CD14-positive monocyte (primary cell): ENCODE measurements at regions not wholly inside any gene's neighbourhood (a gene's known extent, or its start where the extent isn't known, plus 50 kb on each side); places are given as distances from the start of the nearest gene placed in this dataset.

Experiments used
- DNase-seq, 3 donors: peaks; one replicate each; pipeline ENCODE4 v3.0.0-alpha.2; 2011 to 2022
- H2AFZ ChIP-seq: 2 replicates; pipeline ENCODE4 v1.6.0; 2012; ENCODE audit warnings: mild to moderate bottlenecking, low read depth, low read length, inconsistent platforms; ENCODE audit not compliant: insufficient read depth, poor library complexity, severe bottlenecking
- H3K27ac ChIP-seq, 2 donors: 1 replicate in 1 of 2; 2 replicates in 1 of 2; pipeline ENCODE4 v1.5.1; 2012 to 2013; ENCODE audit warnings: low read length in 2 of 2, control low read depth in 1 of 2, inconsistent platforms in 1 of 2, low read depth in 1 of 2, mild to moderate bottlenecking in 1 of 2
- H3K27me3 ChIP-seq, 2 donors: one replicate each; pipeline versions ENCODE4 v1.6.0 to v1.6.1; 2011 to 2013; ENCODE audit warnings: low read length in 2 of 2; ENCODE audit not compliant: control insufficient read depth in 2 of 2, insufficient read depth in 2 of 2
- H3K36me3 ChIP-seq, 2 donors: replicated peaks in 1 of 2; 1 replicate in 1 of 2; 2 replicates in 1 of 2; pipeline versions ENCODE4 v1.5.1 to v1.6.1; 2012 to 2013; ENCODE audit warnings: low read length in 2 of 2, control low read depth in 1 of 2, inconsistent platforms in 1 of 2, mild to moderate bottlenecking in 1 of 2; ENCODE audit not compliant: insufficient read depth in 2 of 2, control insufficient read depth in 1 of 2
- H3K4me1 ChIP-seq, 2 donors: 1 replicate in 1 of 2; 2 replicates in 1 of 2; pipeline versions ENCODE4 v1.5.1 to v1.6.1; 2012 to 2013; ENCODE audit warnings: low read length in 2 of 2, control low read depth in 1 of 2, inconsistent platforms in 1 of 2, mild to moderate bottlenecking in 1 of 2, moderate library complexity in 1 of 2; ENCODE audit not compliant: insufficient read depth in 2 of 2, control insufficient read depth in 1 of 2
- H3K4me2 ChIP-seq: replicated peaks from 2 replicates; pipeline ENCODE3; 2012; ENCODE audit warnings: low read length, moderate library complexity, mild to moderate bottlenecking; ENCODE audit not compliant: poor library complexity, severe bottlenecking; ENCODE audit errors: extremely low read depth
- H3K4me3 ChIP-seq, 3 experiments: fragments of 200-600 bp in 1 of 3; sonication (generic) in 1 of 3; replicated peaks in 1 of 3; 1 replicate in 2 of 3; 2 replicates in 1 of 3; pipeline ENCODE4 v1.5.1; 2011 to 2013; ENCODE audit warnings: low read length in 3 of 3, mild to moderate bottlenecking in 3 of 3, control low read depth in 2 of 3, low read depth in 2 of 3, inconsistent platforms in 1 of 3, moderate library complexity in 1 of 3
- H3K79me2 ChIP-seq: 2 replicates; pipeline ENCODE4 v1.6.0; 2012; ENCODE audit warnings: mild to moderate bottlenecking, control low read depth, inconsistent platforms, low read length, moderate library complexity; ENCODE audit not compliant: insufficient read depth
- H3K9ac ChIP-seq: 2 replicates; pipeline ENCODE4 v1.6.0; 2017; ENCODE audit warnings: low read length, mild to moderate bottlenecking; ENCODE audit not compliant: insufficient read depth, poor library complexity, severe bottlenecking
- H3K9me3 ChIP-seq, 2 donors: replicated peaks in 1 of 2; 1 replicate in 1 of 2; 2 replicates in 1 of 2; pipeline versions ENCODE4 v1.5.1 to v1.6.1; 2012 to 2013; ENCODE audit warnings: low read length in 2 of 2, control low read depth in 1 of 2; ENCODE audit not compliant: control insufficient read depth in 1 of 2, insufficient read depth in 1 of 2
- H4K20me1 ChIP-seq: 2 replicates; pipeline ENCODE4 v1.6.0; 2012; ENCODE audit warnings: mild to moderate bottlenecking, low read length, control low read depth, moderate library complexity; ENCODE audit not compliant: insufficient read depth
- H3K27ac Mint-ChIP-seq, 7 donors: one replicate each; pipeline ENCODE4 v1.8.0; 2020; ENCODE audit warnings: mild to moderate bottlenecking in 7 of 7, mixed read lengths in 7 of 7, moderate library complexity in 6 of 7, inconsistent platforms in 2 of 7
- H3K27me3 Mint-ChIP-seq, 3 donors: one replicate each; pipeline ENCODE4 v1.8.0; 2021 to 2022; ENCODE audit warnings: low read depth in 3 of 3, mild to moderate bottlenecking in 3 of 3, mixed read lengths in 3 of 3, moderate library complexity in 3 of 3, inconsistent platforms in 1 of 3
- H3K36me3 Mint-ChIP-seq, 2 donors: one replicate each; pipeline ENCODE4 v1.8.0; 2020; ENCODE audit warnings: mixed read lengths in 2 of 2, inconsistent platforms in 1 of 2, mild to moderate bottlenecking in 1 of 2
- H3K4me1 Mint-ChIP-seq: one replicate; pipeline ENCODE4 v1.8.0; 2020; ENCODE audit warnings: mild to moderate bottlenecking, mixed read lengths
- H3K4me3 Mint-ChIP-seq, 2 donors: one replicate each; pipeline ENCODE4 v1.8.0; 2020; ENCODE audit warnings: mild to moderate bottlenecking in 2 of 2, mixed read lengths in 2 of 2, moderate library complexity in 1 of 2
- H3K9me3 Mint-ChIP-seq, 7 donors: one replicate each; pipeline ENCODE4 v1.8.0; 2020 to 2022; ENCODE audit warnings: mixed read lengths in 7 of 7, mild to moderate bottlenecking in 6 of 7, moderate library complexity in 6 of 7, inconsistent platforms in 2 of 7
- CTCF ChIP-seq: fragments of 200-600 bp; IDR thresholded peaks from one replicate; pipeline ENCODE4 v1.8.0; 2022; ENCODE audit warnings: antibody characterized with exemption, mild to moderate bottlenecking
- WGBS: methylation state at CpG from one replicate; pipeline ENCODE4 v1.1.5; 2013; ENCODE audit warnings: missing lambda C conversion rate; ENCODE audit not compliant: insufficient coverage; 5-methylcytosine and 5-hydroxymethylcytosine counted together
- intact Hi-C, 2 donors: fragments of 100-400 bp; cut with micrococcal nuclease; formaldehyde crosslinking; loops; one replicate each; pipeline versions ENCODE4 v1.15.0 to v1.15.1; 2023

DNA sequence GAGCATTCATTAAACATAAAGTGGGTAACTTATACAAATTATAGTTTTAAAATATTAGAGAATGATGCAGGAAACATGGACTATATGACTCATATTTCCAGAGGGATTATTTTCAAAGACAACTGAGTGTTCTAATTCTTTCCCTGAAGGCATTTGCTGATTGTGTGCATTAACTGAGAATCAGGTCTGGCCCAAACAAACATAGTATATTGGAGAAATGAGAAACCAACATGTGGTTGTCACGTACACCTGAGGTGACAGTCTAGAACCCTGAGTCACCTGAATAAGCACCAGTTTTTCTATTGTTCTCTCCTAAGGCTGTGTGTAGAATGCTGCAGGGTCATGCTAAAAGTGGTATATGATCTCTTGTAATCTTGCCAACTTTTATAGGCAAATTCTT, 1125.7 kb downstream of the XPNPEP1 start:
- no CpG with 5 or more reads among the region's 1 CpG for WGBS
- TF ChIP-seq CTCF, result no peak
- intact Hi-C loops, result no loop called here
- Histone ChIP-seq H3K9me3 (no peaks in the 10 kb centered on the region), H3K4me2 (no peak overlapping the region), H2AFZ (no peak overlapping the region), H3K36me3 (no peaks in the 10 kb centered on the region), H3K27me3 (no peaks in the 10 kb centered on the region), H3K27ac (no peak overlapping the region), H3K9ac (no peak overlapping the region), H3K4me3 (no peak overlapping the region), H4K20me1 (no peaks in the 10 kb centered on the region), H3K4me1 (no peaks in the 10 kb centered on the region), H3K79me2 (no peaks in the 10 kb centered on the region)
- no peaks in the 10 kb centered on the region for H3K36me3 Mint-ChIP-seq
- H3K4me1 Mint-ChIP-seq, result no peaks in the 10 kb centered on the region
- no peak overlapping the region for H3K4me3 Mint-ChIP-seq
- no peak overlapping the region for H3K27ac Mint-ChIP-seq
- H3K27me3 Mint-ChIP-seq, result no peaks in the 10 kb centered on the region
- peaks cover 0 to 8% (median 3%) of the 10 kb centered on the region in 7 donors for H3K9me3 Mint-ChIP-seq
- no peak for DNase-seq

DNA sequence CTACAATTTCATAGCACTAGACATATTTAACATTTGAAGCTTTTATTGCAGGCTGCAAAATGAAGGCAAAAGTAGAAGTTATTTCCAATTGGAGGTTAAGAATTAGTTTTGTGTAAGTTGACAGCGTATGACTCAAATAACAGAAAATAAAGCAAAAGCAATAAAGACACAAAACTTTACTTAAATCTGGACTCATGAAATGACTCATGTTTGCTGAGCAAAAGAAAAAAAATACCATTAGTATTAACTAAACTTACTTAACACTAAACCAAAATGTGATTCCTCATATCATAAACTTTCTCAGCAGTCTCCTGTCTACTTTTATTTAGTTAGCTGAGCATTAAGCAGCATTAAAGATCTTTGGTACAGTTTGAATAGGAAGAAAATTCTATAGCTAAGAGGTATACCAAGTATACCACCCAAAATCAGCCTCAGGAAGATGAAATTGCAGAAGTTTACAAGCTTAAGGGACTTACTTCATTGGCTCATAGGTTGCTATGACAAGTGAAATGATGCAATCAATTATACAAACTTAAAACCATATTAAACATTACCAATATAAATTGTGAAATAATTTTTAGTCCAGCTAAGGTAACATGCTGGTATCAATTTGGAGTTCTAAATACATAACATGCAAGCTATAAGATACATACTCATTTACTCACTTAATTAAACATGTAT, 1131.4 kb downstream of the XPNPEP1 start:
- no peaks in the 10 kb centered on the region for H3K27me3 ChIP-seq
- Mint-ChIP-seq H3K27me3 (no peaks in the 10 kb centered on the region), H3K9me3 (peaks cover 0 to 10% (median 3%) of the 10 kb centered on the region in 7 donors), H3K36me3 (no peaks in the 10 kb centered on the region), H3K4me3 (no peak overlapping the region), H3K27ac (no peak overlapping the region), H3K4me1 (no peaks in the 10 kb centered on the region)
- H3K79me2 ChIP-seq, result no peaks in the 10 kb centered on the region
- no peaks in the 10 kb centered on the region for H3K36me3 ChIP-seq
- intact Hi-C loops, result no loop called here
- no peak for TF ChIP-seq CTCF
- WGBS, result no CpG with 5 or more reads among the region's 1 CpG
- no peak for DNase-seq
- no peak overlapping the region for H3K4me3 ChIP-seq
- H3K4me1 ChIP-seq, result no peaks in the 10 kb centered on the region
- no peak overlapping the region for H2AFZ ChIP-seq
- H3K4me2 ChIP-seq, result no peak overlapping the region
- no peaks in the 10 kb centered on the region for H3K9me3 ChIP-seq
- no peaks in the 10 kb centered on the region for H4K20me1 ChIP-seq
- H3K9ac ChIP-seq, result no peak overlapping the region
- H3K27ac ChIP-seq, result no peak overlapping the region
